ENCODE measurements at regions not wholly inside any gene's neighbourhood (a gene's known extent, or its start where the extent isn't known, plus 50 kb on each side); places are given as distances from the start of the nearest gene placed in this dataset.

GRCh38 chr2:224106794-224107193, 67.7 kb upstream of the SERPINE2 start:
- Histone ChIP-seq H3K4ac (ENCODE audit: low read depth, low read length) (no peak overlapping the region), H4K5ac (ENCODE audit: low read length) (no peak overlapping the region), H3K18ac (ENCODE audit: low read length) (no peak overlapping the region), H3K23ac (ENCODE audit: low read length) (no peak overlapping the region), H4K8ac (ENCODE audit: low read depth, low read length) (no peak overlapping the region), H3K79me2 (ENCODE audit: control insufficient read depth, insufficient read depth, low read length) (no peaks in the 10 kb centered on the region), H3K27me3 (ENCODE audit: insufficient read depth, low read length, poor library complexity) (no peaks in the 10 kb centered on the region), H3K79me1 (ENCODE audit: low read length) (no peaks in the 10 kb centered on the region), H3K4me3 (ENCODE audit: low read length) (no peak overlapping the region), H3K36me3 (ENCODE audit: control insufficient read depth, insufficient read depth, low read length) (no peaks in the 10 kb centered on the region), H3K9ac (ENCODE audit: low read length) (no peak overlapping the region), H3K27ac (ENCODE audit: low read depth, low read length) (no peak overlapping the region), H3K4me1 (ENCODE audit: control insufficient read depth, low read depth, low read length) (no peaks in the 10 kb centered on the region), H2BK5ac (ENCODE audit: low read length) (no peak overlapping the region), H2BK120ac (ENCODE audit: low read depth, low read length) (no peak overlapping the region), H2BK15ac (replicated peaks; ENCODE audit: low read depth) (no peak overlapping the region), H3K4me2 (ENCODE audit: low read length) (no peak overlapping the region), H2AK5ac (ENCODE audit: low read length) (no peak overlapping the region), H3K56ac (ENCODE audit: low read length) (no peak overlapping the region)
- WGBS (ENCODE audit: extremely low coverage, insufficient coverage, low lambda C conversion rate), result no CpG with 5 or more reads among the region's 2 CpGs
- no peak for DNase-seq

DNA sequence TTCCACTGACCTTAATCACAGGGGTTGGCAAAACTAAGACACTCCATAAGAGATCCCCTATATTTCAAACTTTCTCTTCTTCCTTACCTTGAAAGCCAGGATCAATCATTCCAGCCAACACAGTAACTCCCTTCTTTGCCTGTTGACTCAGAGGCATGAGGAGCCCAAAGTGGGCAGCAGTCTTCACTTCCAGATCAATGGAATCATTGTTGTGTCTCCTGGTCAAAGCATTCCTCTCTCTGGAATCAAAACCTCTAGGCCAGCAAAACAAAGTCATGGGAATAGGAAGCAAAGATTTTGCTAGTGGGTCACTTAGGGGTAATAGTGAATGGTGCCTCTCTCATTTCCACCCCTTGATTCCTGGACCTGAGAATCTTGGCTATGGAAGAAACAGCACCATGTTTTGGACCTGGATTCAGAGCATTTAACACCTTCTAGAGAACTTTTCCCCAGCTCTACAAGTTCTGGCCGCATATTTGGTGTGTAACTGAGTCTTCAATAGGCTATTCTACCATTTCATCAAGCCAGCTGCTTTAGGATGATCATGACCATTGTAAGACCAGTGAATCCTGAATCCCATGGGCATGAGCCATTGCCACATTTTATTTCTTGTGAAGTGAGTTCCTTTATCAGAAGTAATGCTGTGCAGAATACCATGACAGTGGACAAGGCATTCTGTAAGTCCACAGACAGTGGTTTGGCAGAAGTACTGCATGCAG, 65.7 kb upstream of the SERPINE2 start:
- no peaks in the 10 kb centered on the region for H3K27me3 ChIP-seq (ENCODE audit: insufficient read depth, low read length, poor library complexity)
- DNase-seq, result no peak
- H2BK120ac ChIP-seq (ENCODE audit: low read depth, low read length), result no peak overlapping the region
- H4K5ac ChIP-seq (ENCODE audit: low read length), result no peak overlapping the region
- no CpG with 5 or more reads among the region's 1 CpG for WGBS (ENCODE audit: extremely low coverage, insufficient coverage, low lambda C conversion rate)
- no peaks in the 10 kb centered on the region for H3K79me1 ChIP-seq (ENCODE audit: low read length)
- H4K8ac ChIP-seq (ENCODE audit: low read depth, low read length), result no peak overlapping the region
- no peak overlapping the region for H2BK5ac ChIP-seq (ENCODE audit: low read length)
- no peak overlapping the region for H3K27ac ChIP-seq (ENCODE audit: low read depth, low read length)
- H3K79me2 ChIP-seq (ENCODE audit: control insufficient read depth, insufficient read depth, low read length), result no peaks in the 10 kb centered on the region
- no peak overlapping the region for H3K4me2 ChIP-seq (ENCODE audit: low read length)
- no peak overlapping the region for H3K4ac ChIP-seq (ENCODE audit: low read depth, low read length)
- H3K9ac ChIP-seq (ENCODE audit: low read length), result no peak overlapping the region
- no peak overlapping the region for H3K56ac ChIP-seq (ENCODE audit: low read length)
- H3K4me1 ChIP-seq (ENCODE audit: control insufficient read depth, low read depth, low read length), result no peaks in the 10 kb centered on the region
- no peak overlapping the region for H2BK15ac ChIP-seq (replicated peaks; ENCODE audit: low read depth)
- H3K18ac ChIP-seq (ENCODE audit: low read length), result no peak overlapping the region
- no peaks in the 10 kb centered on the region for H3K36me3 ChIP-seq (ENCODE audit: control insufficient read depth, insufficient read depth, low read length)
- no peak overlapping the region for H3K23ac ChIP-seq (ENCODE audit: low read length)
- no peak overlapping the region for H3K4me3 ChIP-seq (ENCODE audit: low read length)
- no peak overlapping the region for H2AK5ac ChIP-seq (ENCODE audit: low read length)

DNA sequence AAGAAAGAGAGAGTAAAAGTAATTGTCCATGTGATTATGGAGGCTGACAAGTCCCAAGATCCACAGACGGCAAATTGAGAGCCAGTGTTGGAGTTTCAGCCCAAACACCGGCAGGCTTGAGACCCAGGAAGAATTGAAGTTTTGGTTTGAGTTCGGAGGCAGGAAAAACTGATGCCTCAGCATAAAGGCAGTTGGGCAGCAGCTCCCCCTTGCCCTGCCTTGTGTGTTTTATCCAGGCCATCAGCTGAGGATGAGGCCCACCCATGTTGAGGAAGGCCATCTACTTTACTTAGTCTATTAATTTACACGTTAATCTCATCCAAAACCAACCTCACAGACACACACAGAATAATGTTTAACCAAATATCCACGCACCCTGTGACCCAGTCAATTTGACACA, 64.6 kb upstream of the SERPINE2 start:
- Histone ChIP-seq H4K5ac (ENCODE audit: low read length) (no peak overlapping the region), H3K4me1 (ENCODE audit: control insufficient read depth, low read depth, low read length) (no peaks in the 10 kb centered on the region), H2BK15ac (replicated peaks; ENCODE audit: low read depth) (no peak overlapping the region), H3K27me3 (ENCODE audit: insufficient read depth, low read length, poor library complexity) (no peaks in the 10 kb centered on the region), H2AK5ac (ENCODE audit: low read length) (no peak overlapping the region), H3K4ac (ENCODE audit: low read depth, low read length) (no peak overlapping the region), H3K79me2 (ENCODE audit: control insufficient read depth, insufficient read depth, low read length) (no peaks in the 10 kb centered on the region), H3K23ac (ENCODE audit: low read length) (no peak overlapping the region), H3K9ac (ENCODE audit: low read length) (no peak overlapping the region), H3K27ac (ENCODE audit: low read depth, low read length) (no peak overlapping the region), H3K36me3 (ENCODE audit: control insufficient read depth, insufficient read depth, low read length) (no peaks in the 10 kb centered on the region), H3K4me2 (ENCODE audit: low read length) (no peak overlapping the region), H2BK5ac (ENCODE audit: low read length) (no peak overlapping the region), H2BK120ac (ENCODE audit: low read depth, low read length) (no peak overlapping the region), H4K8ac (ENCODE audit: low read depth, low read length) (no peak overlapping the region), H3K56ac (ENCODE audit: low read length) (no peak overlapping the region), H3K79me1 (ENCODE audit: low read length) (no peaks in the 10 kb centered on the region), H3K18ac (ENCODE audit: low read length) (no peak overlapping the region), H3K4me3 (ENCODE audit: low read length) (no peak overlapping the region)
- no peak for DNase-seq
- WGBS (ENCODE audit: extremely low coverage, insufficient coverage, low lambda C conversion rate), result 100% methylated on average over 1 of the region's 5 CpGs

DNA sequence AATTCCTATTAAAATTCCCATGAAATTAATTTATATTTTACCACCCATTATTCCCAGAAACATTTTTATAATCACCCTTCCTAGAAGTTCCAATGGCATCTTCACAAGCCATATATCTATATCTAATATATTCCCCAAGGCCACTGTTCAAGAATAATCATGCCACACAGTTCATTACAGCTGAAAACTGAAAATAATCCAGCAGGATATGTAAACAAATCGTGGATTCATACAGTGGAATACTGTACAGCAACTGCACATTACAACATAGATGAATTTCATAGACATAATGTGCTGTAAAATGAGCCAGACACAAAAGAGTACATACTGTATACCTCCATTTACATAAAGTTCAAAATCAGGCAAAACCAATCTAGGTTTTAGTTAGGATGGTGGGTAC, 63.9 kb upstream of the SERPINE2 start:
- Histone ChIP-seq H3K56ac (ENCODE audit: low read length) (no peak overlapping the region), H3K4me1 (ENCODE audit: control insufficient read depth, low read depth, low read length) (no peaks in the 10 kb centered on the region), H2BK120ac (ENCODE audit: low read depth, low read length) (no peak overlapping the region), H2BK15ac (replicated peaks; ENCODE audit: low read depth) (no peak overlapping the region), H2AK5ac (ENCODE audit: low read length) (no peak overlapping the region), H3K23ac (ENCODE audit: low read length) (no peak overlapping the region), H3K36me3 (ENCODE audit: control insufficient read depth, insufficient read depth, low read length) (no peaks in the 10 kb centered on the region), H3K79me2 (ENCODE audit: control insufficient read depth, insufficient read depth, low read length) (no peaks in the 10 kb centered on the region), H3K27me3 (ENCODE audit: insufficient read depth, low read length, poor library complexity) (no peaks in the 10 kb centered on the region), H3K9ac (ENCODE audit: low read length) (no peak overlapping the region), H4K8ac (ENCODE audit: low read depth, low read length) (no peak overlapping the region), H3K4ac (ENCODE audit: low read depth, low read length) (no peak overlapping the region), H3K4me3 (ENCODE audit: low read length) (no peak overlapping the region), H3K79me1 (ENCODE audit: low read length) (no peaks in the 10 kb centered on the region), H3K27ac (ENCODE audit: low read depth, low read length) (no peak overlapping the region), H3K18ac (ENCODE audit: low read length) (no peak overlapping the region), H4K5ac (ENCODE audit: low read length) (no peak overlapping the region), H3K4me2 (ENCODE audit: low read length) (no peak overlapping the region), H2BK5ac (ENCODE audit: low read length) (no peak overlapping the region)
- DNase-seq, result no peak
- no CpG with 5 or more reads among the region's 1 CpG for WGBS (ENCODE audit: extremely low coverage, insufficient coverage, low lambda C conversion rate)

GRCh38 chr2:224101820-224102630, 62.9 kb upstream of the SERPINE2 start:
- no peak overlapping the region for H3K56ac ChIP-seq (ENCODE audit: low read length)
- H3K4me1 ChIP-seq (ENCODE audit: control insufficient read depth, low read depth, low read length), result no peaks in the 10 kb centered on the region
- DNase-seq, result no peak
- no peaks in the 10 kb centered on the region for H3K27me3 ChIP-seq (ENCODE audit: insufficient read depth, low read length, poor library complexity)
- no peaks in the 10 kb centered on the region for H3K36me3 ChIP-seq (ENCODE audit: control insufficient read depth, insufficient read depth, low read length)
- H3K4me2 ChIP-seq (ENCODE audit: low read length), result no peak overlapping the region
- H3K4me3 ChIP-seq (ENCODE audit: low read length), result no peak overlapping the region
- no peak overlapping the region for H3K23ac ChIP-seq (ENCODE audit: low read length)
- no peak overlapping the region for H3K4ac ChIP-seq (ENCODE audit: low read depth, low read length)
- no peak overlapping the region for H3K18ac ChIP-seq (ENCODE audit: low read length)
- no peaks in the 10 kb centered on the region for H3K79me1 ChIP-seq (ENCODE audit: low read length)
- H3K79me2 ChIP-seq (ENCODE audit: control insufficient read depth, insufficient read depth, low read length), result no peaks in the 10 kb centered on the region
- no peak overlapping the region for H2BK120ac ChIP-seq (ENCODE audit: low read depth, low read length)
- no peak overlapping the region for H4K8ac ChIP-seq (ENCODE audit: low read depth, low read length)
- H2BK5ac ChIP-seq (ENCODE audit: low read length), result no peak overlapping the region
- H2BK15ac ChIP-seq (replicated peaks; ENCODE audit: low read depth), result no peak overlapping the region
- H2AK5ac ChIP-seq (ENCODE audit: low read length), result no peak overlapping the region
- H3K27ac ChIP-seq (ENCODE audit: low read depth, low read length), result no peak overlapping the region
- no peak overlapping the region for H3K9ac ChIP-seq (ENCODE audit: low read length)
- WGBS (ENCODE audit: extremely low coverage, insufficient coverage, low lambda C conversion rate), result no CpG with 5 or more reads among the region's 4 CpGs
- H4K5ac ChIP-seq (ENCODE audit: low read length), result no peak overlapping the region
